Thyroid gland (tissue), 4 donors: ENCODE measurements at regions not wholly inside any gene's neighbourhood (a gene's known extent, or its start where the extent isn't known, plus 50 kb on each side); places are given as distances from the start of the nearest gene placed in this dataset.

ENCODE experiments used
- DNase-seq, 2 donors: peaks; one replicate each; pipeline ENCODE4 v3.0.0-alpha.2; 2019
- H3K27ac ChIP-seq, 3 donors: fragments of 200-600 bp; sonication (generic); 1 replicate in 2 of 3; 2 replicates in 1 of 3; pipeline ENCODE4 v1.5.1; 2016 to 2019; ENCODE audit warnings: mild to moderate bottlenecking in 1 of 3, moderate library complexity in 1 of 3
- H3K27me3 ChIP-seq: fragments of 200-600 bp; sonication (generic); one replicate; pipeline ENCODE4 v1.5.1; 2019
- H3K36me3 ChIP-seq, 2 donors: fragments of 200-600 bp; sonication (generic); one replicate each; pipeline ENCODE4 v1.5.1; 2016 to 2019
- H3K4me1 ChIP-seq, 2 donors: fragments of 200-600 bp; sonication (generic); one replicate each; pipeline ENCODE4 v1.5.1; 2017 to 2019
- H3K4me3 ChIP-seq, 3 donors: fragments of 200-600 bp; sonication (generic); replicated peaks in 1 of 3; 1 replicate in 2 of 3; 2 replicates in 1 of 3; pipeline ENCODE4 v1.5.1; 2016; ENCODE audit warnings: mild to moderate bottlenecking in 1 of 3
- H3K9me3 ChIP-seq: fragments of 200-600 bp; sonication (generic); one replicate; pipeline ENCODE4 v1.5.1; 2017
- CTCF ChIP-seq, 6 experiments: fragments of 200-600 bp in 3 of 6; fragments of 450-650 bp in 3 of 6; sonication (generic) in 3 of 6; IDR thresholded peaks; one replicate each; pipeline ENCODE4 v1.5.1; 2016 to 2019; ENCODE audit warnings: antibody characterized with exemption in 6 of 6, mild to moderate bottlenecking in 2 of 6, inconsistent platforms in 1 of 6, moderate library complexity in 1 of 6
- POLR2A ChIP-seq, 2 donors: fragments of 450-650 bp; IDR thresholded peaks; one replicate each; pipeline ENCODE4 v1.6.1; 2017; ENCODE audit warnings: antibody characterized with exemption in 2 of 2, mild to moderate bottlenecking in 2 of 2, moderate library complexity in 1 of 2
- WGBS, 2 donors: methylation state at CpG; one replicate each; pipeline ENCODE4 v1.1.5; 2017; 5-methylcytosine and 5-hydroxymethylcytosine counted together
- intact Hi-C: fragments of 100-400 bp; cut with DNase I; formaldehyde crosslinking; loops from one replicate; pipeline ENCODE4 v1.15.1; 2023

GRCh38 chr4:111410571-111410970, 734.7 kb upstream of the FAM241A start:
- Histone ChIP-seq H3K4me1 (no peaks in the 10 kb centered on the region), H3K4me3 (no peak overlapping the region), H3K9me3 (no peaks in the 10 kb centered on the region), H3K27me3 (no peaks in the 10 kb centered on the region), H3K36me3 (no peaks in the 10 kb centered on the region), H3K27ac (no peak overlapping the region)
- intact Hi-C loops, result no loop called here
- TF ChIP-seq CTCF (IDR thresholded peaks at IDR 0.05) (no peak), POLR2A (IDR thresholded peaks at IDR 0.05) (no peak)
- DNase-seq, result no peak

DNA sequence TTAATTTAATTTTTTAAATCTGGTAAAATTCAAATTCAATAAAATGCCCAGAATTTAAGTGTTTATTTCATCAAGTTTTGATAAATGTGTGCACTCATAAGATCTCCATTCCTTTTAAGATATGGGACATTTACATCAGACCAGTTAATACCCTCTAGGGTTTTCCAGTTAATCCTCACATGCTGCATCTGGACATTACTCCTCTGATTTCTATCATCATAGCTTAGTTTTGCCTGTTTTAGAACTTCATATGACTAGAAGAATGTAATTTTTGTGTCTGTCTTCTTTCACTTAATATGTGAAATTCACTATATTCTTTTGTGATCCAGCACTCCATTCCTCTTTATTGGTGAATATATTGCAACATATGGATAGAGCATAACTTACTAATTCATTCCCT, 727.7 kb upstream of the FAM241A start:
- no peaks in the 10 kb centered on the region for H3K9me3 ChIP-seq
- H3K4me1 ChIP-seq, result no peaks in the 10 kb centered on the region
- TF ChIP-seq POLR2A (IDR thresholded peaks at IDR 0.05), result no peak
- TF ChIP-seq CTCF (IDR thresholded peaks at IDR 0.05), result no peak
- H3K27ac ChIP-seq, result no peak overlapping the region
- intact Hi-C loops, result no loop called here
- no peak for DNase-seq
- H3K36me3 ChIP-seq, result no peaks in the 10 kb centered on the region
- no peaks in the 10 kb centered on the region for H3K27me3 ChIP-seq
- H3K4me3 ChIP-seq, result no peak overlapping the region

GRCh38 chr4:111433441-111433840, 711.8 kb upstream of the FAM241A start:
- intact Hi-C loops, result no loop called here
- Histone ChIP-seq H3K4me3 (no peak overlapping the region), H3K27me3 (no peaks in the 10 kb centered on the region), H3K27ac (no peak overlapping the region), H3K36me3 (no peaks in the 10 kb centered on the region), H3K9me3 (no peaks in the 10 kb centered on the region), H3K4me1 (no peaks in the 10 kb centered on the region)
- no peak for TF ChIP-seq CTCF (IDR thresholded peaks at IDR 0.05)
- TF ChIP-seq POLR2A (IDR thresholded peaks at IDR 0.05), result no peak
- WGBS, 2 donors, result 79 to 87% methylated on average over 2 of the region's 2 CpGs
- no peak for DNase-seq

- Histone ChIP-seq H3K36me3 (no peaks in the 10 kb centered on the region), H3K4me3 (no peak overlapping the region), H3K9me3 (no peaks in the 10 kb centered on the region), H3K27ac (no peak overlapping the region), H3K27me3 (no peaks in the 10 kb centered on the region), H3K4me1 (no peaks in the 10 kb centered on the region)
- intact Hi-C loops, result no loop called here
- DNase-seq, result no peak
- TF ChIP-seq POLR2A (IDR thresholded peaks at IDR 0.05), result no peak
- TF ChIP-seq CTCF (IDR thresholded peaks at IDR 0.05), result no peak
- WGBS, 2 donors, result 72 to 80% methylated on average over 7 of the region's 7 CpGs
Measured at GRCh38 chr4:111434586-111434985, 710.7 kb upstream of the FAM241A start.

- no peak for DNase-seq
- intact Hi-C loops, result no loop called here
Measured at GRCh38 chr4:111435986-111436744, 709.1 kb upstream of the FAM241A start.

More at GRCh38 chr4:111435986-111436744, 709.1 kb upstream of the FAM241A start:
- Histone ChIP-seq H3K27ac (no peak overlapping the region), H3K36me3 (no peaks in the 10 kb centered on the region), H3K9me3 (no peaks in the 10 kb centered on the region), H3K4me3 (no peak overlapping the region), H3K4me1 (no peaks in the 10 kb centered on the region), H3K27me3 (no peaks in the 10 kb centered on the region)
- TF ChIP-seq CTCF (IDR thresholded peaks at IDR 0.05), result no peak
- no peak for TF ChIP-seq POLR2A (IDR thresholded peaks at IDR 0.05)
- WGBS, 2 donors, result 82 to 85% methylated on average over 2 of the region's 2 CpGs
